Stomach smooth muscle (tissue), 2 donors: ENCODE measurements at regions not wholly inside any gene's neighbourhood (a gene's known extent, or its start where the extent isn't known, plus 50 kb on each side); places are given as distances from the start of the nearest gene placed in this dataset.
A peak's percentile ranks its signal among the peaks of the same experiment; 100 is the strongest.

Experiments
- H3K27ac ChIP-seq: one replicate; pipeline ENCODE4 v1.7.0; 2013; ENCODE audit warnings: mild to moderate bottlenecking, low read length, inconsistent platforms
- H3K27me3 ChIP-seq, 2 donors: one replicate each; pipeline ENCODE4 v1.7.0; 2013; ENCODE audit warnings: low read length in 2 of 2; ENCODE audit not compliant: insufficient read depth in 2 of 2, control insufficient read depth in 1 of 2
- H3K36me3 ChIP-seq, 2 donors: one replicate each; pipeline ENCODE4 v1.7.0; 2013; ENCODE audit warnings: low read length in 2 of 2; ENCODE audit not compliant: control insufficient read depth in 2 of 2, insufficient read depth in 2 of 2
- H3K4me1 ChIP-seq: one replicate; pipeline ENCODE4 v1.7.0; 2013; ENCODE audit warnings: low read length; ENCODE audit not compliant: control insufficient read depth, insufficient read depth
- H3K4me3 ChIP-seq, 2 donors: one replicate each; pipeline ENCODE4 v1.7.0; 2013; ENCODE audit warnings: low read length in 2 of 2
- H3K9ac ChIP-seq, 2 donors: one replicate each; pipeline ENCODE4 v1.7.0; 2013; ENCODE audit warnings: low read length in 2 of 2, mild to moderate bottlenecking in 1 of 2
- H3K9me3 ChIP-seq, 2 donors: one replicate each; pipeline ENCODE4 v1.7.0; 2013; ENCODE audit warnings: low read length in 2 of 2; ENCODE audit not compliant: control insufficient read depth in 2 of 2
- donor health status: healthy.
- donor health status: Pancreatic carcinoma.

DNA sequence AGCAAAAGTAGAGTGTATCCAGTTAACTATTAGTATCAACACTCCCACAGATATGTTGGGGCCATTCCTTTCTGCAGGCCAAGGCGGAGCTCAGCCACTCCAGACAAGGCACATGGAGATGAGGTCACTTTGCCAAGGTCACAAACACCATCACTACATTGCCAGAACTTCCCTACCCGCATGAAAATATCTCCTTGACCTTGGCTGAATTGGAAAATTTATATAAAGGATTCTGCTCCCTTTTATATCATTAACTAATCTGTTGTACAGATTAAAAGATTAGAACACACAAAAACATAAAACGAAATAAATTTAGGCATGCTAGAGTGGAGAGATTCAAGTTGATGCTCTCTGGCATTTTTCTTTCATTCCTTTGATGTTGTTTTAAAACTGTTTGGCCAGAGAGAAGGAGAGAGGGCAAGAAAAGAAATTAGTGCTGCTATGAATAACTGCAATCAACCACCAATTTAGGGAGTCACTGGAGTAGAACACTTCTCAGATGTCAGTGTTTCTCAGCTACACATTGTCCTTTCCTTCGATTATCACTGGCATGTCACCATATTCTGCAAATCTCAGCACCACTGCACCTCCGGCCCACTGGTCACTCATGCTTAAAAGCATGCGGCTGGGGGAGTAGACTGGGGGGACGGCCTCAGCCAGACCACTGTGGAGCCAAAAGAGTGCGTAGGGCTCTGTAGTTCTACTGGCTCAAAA, 78.7 kb upstream of the ATP1B1 start:
- H3K27ac ChIP-seq: no peak overlapping the region

DNA sequence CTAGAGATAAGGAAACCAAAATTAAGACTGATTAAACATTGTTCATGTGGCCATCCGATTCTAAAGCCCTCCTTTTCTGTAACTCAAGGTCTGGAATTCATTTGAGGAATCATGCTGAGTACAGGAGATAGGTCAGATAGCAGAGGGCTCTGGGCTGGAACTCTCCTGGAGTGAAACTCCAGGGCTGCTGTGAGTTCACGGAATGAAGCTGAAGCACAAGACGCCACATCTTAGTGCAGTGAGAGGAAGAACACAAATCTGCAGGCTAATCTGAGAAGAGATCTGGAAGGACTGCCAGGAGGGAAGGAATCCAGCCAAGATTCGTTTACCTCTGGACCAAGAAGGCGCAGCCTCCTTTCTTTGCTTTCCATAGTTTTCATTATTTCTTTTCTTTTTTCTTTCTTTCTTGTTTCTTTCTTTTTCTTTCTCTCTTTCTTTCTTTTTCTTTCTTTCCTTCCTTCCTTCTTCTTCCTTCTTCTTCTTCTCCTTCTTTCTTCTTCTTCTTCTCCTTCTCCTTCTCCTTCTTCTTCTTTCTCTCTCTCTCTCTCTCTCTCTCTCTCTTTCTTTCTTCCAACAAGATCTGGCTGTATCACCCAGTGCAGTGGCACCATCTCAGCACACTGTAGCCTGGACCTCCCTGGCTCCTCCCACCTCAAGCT, 74.8 kb upstream of the ATP1B1 start:
- peak overlapping the region in 1 of 2 donors; percentile 14 for H3K9ac ChIP-seq
- H3K4me3 ChIP-seq: no peak overlapping the region
- no peaks in the 10 kb centered on the region for H3K27me3 ChIP-seq
- no peak overlapping the region for H3K27ac ChIP-seq
- H3K4me1 ChIP-seq: no peaks in the 10 kb centered on the region
- no peaks in the 10 kb centered on the region for H3K9me3 ChIP-seq
- no peaks in the 10 kb centered on the region for H3K36me3 ChIP-seq

More for the DNA sequence above, 78.7 kb upstream of the ATP1B1 start:
- Histone ChIP-seq H3K4me1 (no peaks in the 10 kb centered on the region), H3K9me3 (no peaks in the 10 kb centered on the region), H3K27me3 (no peaks in the 10 kb centered on the region), H3K36me3 (no peaks in the 10 kb centered on the region), H3K9ac (no peak overlapping the region), H3K4me3 (no peak overlapping the region)

GRCh38 chr1:169041366-169041765, 65.1 kb upstream of the ATP1B1 start:
- Histone ChIP-seq H3K36me3 (no peaks in the 10 kb centered on the region), H3K9me3 (no peaks in the 10 kb centered on the region), H3K9ac (no peak overlapping the region), H3K27ac (no peak overlapping the region), H3K4me3 (no peak overlapping the region), H3K27me3 (no peaks in the 10 kb centered on the region), H3K4me1 (no peaks in the 10 kb centered on the region)

DNA sequence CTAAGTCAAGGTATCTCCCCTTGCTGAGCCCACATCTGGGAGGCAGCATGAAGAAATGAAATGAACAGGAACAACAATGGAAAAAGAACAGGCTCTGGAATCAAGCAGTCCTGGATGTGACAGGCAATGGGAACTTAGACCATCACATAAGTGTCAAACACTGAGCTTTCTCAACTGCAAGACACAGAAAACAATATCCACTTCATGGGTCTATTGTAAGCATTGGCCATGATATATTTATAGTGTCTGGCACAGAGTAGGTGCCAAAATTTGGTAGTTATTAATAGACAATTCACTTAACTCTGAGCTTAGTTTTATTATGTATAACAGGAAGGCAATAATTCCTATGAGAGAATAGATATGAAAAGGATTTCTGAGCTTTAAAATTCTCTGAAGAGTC, 64.1 kb upstream of the ATP1B1 start:
- H3K36me3 ChIP-seq: no peaks in the 10 kb centered on the region
- H3K9me3 ChIP-seq: no peaks in the 10 kb centered on the region
- H3K27ac ChIP-seq: no peak overlapping the region
- H3K27me3 ChIP-seq: no peaks in the 10 kb centered on the region
- H3K4me1 ChIP-seq: no peaks in the 10 kb centered on the region
- H3K4me3 ChIP-seq: no peak overlapping the region
- H3K9ac ChIP-seq: no peak overlapping the region

DNA sequence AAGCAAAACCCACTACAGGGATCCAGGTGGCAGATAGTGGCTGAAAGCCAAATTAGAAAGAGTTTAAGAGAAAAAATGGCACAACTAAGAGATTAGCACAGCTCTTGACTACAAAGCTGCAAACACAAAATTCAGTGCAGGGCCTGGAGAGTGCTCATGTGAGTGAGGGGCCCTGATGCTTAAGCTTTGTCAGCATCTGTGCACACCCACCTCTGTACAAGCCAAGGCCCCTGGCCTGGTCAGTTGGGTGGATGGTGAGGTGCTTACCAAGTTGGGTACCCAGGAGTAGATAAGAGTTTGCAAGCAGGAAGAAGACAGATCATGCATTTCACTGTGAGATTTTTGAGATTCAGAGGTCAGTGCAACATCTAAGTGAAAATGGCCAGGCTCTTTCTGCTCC, 62.7 kb upstream of the ATP1B1 start:
- no peaks in the 10 kb centered on the region for H3K4me1 ChIP-seq
- no peaks in the 10 kb centered on the region for H3K9me3 ChIP-seq
- H3K27me3 ChIP-seq: no peaks in the 10 kb centered on the region
- no peak overlapping the region for H3K9ac ChIP-seq
- H3K36me3 ChIP-seq: no peaks in the 10 kb centered on the region
- no peak overlapping the region for H3K4me3 ChIP-seq
- H3K27ac ChIP-seq: no peak overlapping the region

GRCh38 chr1:169044296-169044695, 62.2 kb upstream of the ATP1B1 start:
- H3K9me3 ChIP-seq: no peaks in the 10 kb centered on the region
- no peaks in the 10 kb centered on the region for H3K36me3 ChIP-seq
- H3K4me3 ChIP-seq: no peak overlapping the region
- H3K27me3 ChIP-seq: no peaks in the 10 kb centered on the region
- no peaks in the 10 kb centered on the region for H3K4me1 ChIP-seq
- no peak overlapping the region for H3K27ac ChIP-seq
- H3K9ac ChIP-seq: no peak overlapping the region

DNA sequence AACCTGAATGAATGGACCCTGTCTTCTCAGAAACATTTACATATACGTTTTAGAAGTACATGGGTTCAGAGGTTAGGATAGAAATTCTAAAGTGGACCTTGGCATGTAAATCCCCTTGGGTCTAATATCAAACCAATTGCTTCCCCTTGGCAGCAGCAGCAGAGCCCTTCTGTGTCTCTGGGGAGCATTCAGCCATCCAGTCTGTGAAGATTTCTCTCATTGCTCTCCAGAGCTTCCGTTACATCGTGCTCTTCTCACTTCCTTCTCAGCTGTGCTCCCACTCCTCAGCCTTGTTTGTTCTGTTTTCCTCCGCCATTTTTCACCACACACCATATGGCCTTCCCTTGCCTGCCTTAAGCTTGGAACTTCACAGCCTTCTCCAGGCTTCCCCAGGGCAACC, 61.5 kb upstream of the ATP1B1 start:
- no peaks in the 10 kb centered on the region for H3K27me3 ChIP-seq
- H3K4me3 ChIP-seq: no peak overlapping the region
- no peaks in the 10 kb centered on the region for H3K9me3 ChIP-seq
- no peak overlapping the region for H3K27ac ChIP-seq
- no peaks in the 10 kb centered on the region for H3K4me1 ChIP-seq
- H3K9ac ChIP-seq: no peak overlapping the region
- H3K36me3 ChIP-seq: no peaks in the 10 kb centered on the region

GRCh38 chr1:169046671-169047070, 59.8 kb upstream of the ATP1B1 start:
- no peaks in the 10 kb centered on the region for H3K36me3 ChIP-seq
- H3K27me3 ChIP-seq: no peaks in the 10 kb centered on the region
- no peaks in the 10 kb centered on the region for H3K4me1 ChIP-seq
- no peak overlapping the region for H3K4me3 ChIP-seq
- H3K27ac ChIP-seq: no peak overlapping the region
- H3K9ac ChIP-seq: no peak overlapping the region
- no peaks in the 10 kb centered on the region for H3K9me3 ChIP-seq

- H3K4me3 ChIP-seq: no peak overlapping the region
- H3K9me3 ChIP-seq: no peaks in the 10 kb centered on the region
- no peaks in the 10 kb centered on the region for H3K4me1 ChIP-seq
- no peak overlapping the region for H3K27ac ChIP-seq
- H3K27me3 ChIP-seq: no peaks in the 10 kb centered on the region
- no peaks in the 10 kb centered on the region for H3K36me3 ChIP-seq
- no peak overlapping the region for H3K9ac ChIP-seq
Measured at GRCh38 chr1:169047074-169047473, 59.4 kb upstream of the ATP1B1 start.

- Histone ChIP-seq H3K27me3 (no peaks in the 10 kb centered on the region), H3K4me3 (no peak overlapping the region), H3K9me3 (no peaks in the 10 kb centered on the region), H3K27ac (no peak overlapping the region), H3K4me1 (no peaks in the 10 kb centered on the region), H3K9ac (no peak overlapping the region), H3K36me3 (no peaks in the 10 kb centered on the region)
Measured at GRCh38 chr1:169048043-169048442, 58.4 kb upstream of the ATP1B1 start.

DNA sequence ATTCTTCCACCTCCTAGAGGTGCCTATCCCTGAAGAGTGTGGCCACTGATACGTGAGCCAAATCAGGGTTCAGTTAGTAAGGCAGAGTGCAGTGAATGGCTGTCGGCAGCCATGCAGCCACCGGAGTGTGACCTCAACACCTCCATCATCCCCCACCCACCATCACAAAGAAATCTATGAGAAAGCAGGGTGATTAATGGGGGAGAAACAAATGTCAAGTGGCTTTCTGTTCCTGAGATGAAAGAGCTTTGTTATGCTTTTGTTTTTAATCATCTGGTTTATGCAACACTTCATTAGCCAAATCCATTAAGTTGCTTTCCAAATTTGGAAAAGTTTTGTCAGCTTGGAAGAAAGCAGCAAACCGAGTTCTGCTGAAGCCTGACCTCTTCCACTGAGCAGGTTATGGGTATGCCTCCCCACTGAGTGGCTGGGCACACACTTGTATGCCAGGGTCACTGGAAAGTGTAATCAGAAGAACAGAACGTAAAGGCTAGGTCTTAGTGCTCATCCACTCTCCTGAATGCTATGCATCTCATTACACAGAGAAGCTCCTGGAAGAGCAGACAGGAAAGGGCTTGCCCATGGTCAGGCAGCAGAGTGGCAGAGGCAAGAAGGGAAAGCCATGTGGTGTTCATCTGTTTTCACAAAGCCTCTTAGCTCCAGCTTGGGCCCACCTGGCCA, 57.1 kb upstream of the ATP1B1 start:
- Histone ChIP-seq H3K4me3 (no peak overlapping the region), H3K9me3 (no peaks in the 10 kb centered on the region), H3K27me3 (no peaks in the 10 kb centered on the region), H3K27ac (no peak overlapping the region), H3K4me1 (no peaks in the 10 kb centered on the region), H3K9ac (no peak overlapping the region), H3K36me3 (no peaks in the 10 kb centered on the region)
